PC-9 (cell line): ENCODE measurements at regions not wholly inside any gene's neighbourhood (a gene's known extent, or its start where the extent isn't known, plus 50 kb on each side); places are given as distances from the start of the nearest gene placed in this dataset.

ENCODE experiments used
- EZH2 ChIP-seq: fragments of 200-600 bp; sonication (generic); IDR thresholded peaks from 2 replicates; pipeline ENCODE4 v1.8.0; 2017; ENCODE audit warnings: antibody characterized with exemption, low read depth
- TF ChIP-seq, protein P1 (sequence below): fragments of 200-600 bp; sonication (generic); conservative IDR thresholded peaks from 2 replicates; pipeline ENCODE4 v1.6.1; 2017; ENCODE audit warnings: mixed run types, antibody characterized with exemption, mild to moderate bottlenecking, moderate library complexity

DNA sequence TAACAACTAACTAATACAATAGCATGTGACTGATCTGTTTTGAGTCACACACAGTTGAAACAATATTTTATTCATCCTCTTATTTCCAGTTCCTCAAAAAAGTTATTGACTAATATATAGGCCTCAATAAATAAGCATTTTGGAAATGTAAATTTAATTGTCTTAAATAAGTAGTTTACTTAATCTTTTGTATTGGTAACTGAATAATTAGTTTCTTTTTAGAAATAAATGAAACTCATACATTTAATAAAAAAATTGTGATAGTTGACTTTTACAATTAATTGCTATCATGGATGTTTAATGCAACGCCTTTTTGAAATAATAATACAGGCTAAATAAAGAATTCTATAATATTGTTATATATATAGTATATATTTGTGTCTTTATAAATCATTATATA is 500.8 kb upstream of the PCDH20 start:
- TF ChIP-seq, protein P1, sequence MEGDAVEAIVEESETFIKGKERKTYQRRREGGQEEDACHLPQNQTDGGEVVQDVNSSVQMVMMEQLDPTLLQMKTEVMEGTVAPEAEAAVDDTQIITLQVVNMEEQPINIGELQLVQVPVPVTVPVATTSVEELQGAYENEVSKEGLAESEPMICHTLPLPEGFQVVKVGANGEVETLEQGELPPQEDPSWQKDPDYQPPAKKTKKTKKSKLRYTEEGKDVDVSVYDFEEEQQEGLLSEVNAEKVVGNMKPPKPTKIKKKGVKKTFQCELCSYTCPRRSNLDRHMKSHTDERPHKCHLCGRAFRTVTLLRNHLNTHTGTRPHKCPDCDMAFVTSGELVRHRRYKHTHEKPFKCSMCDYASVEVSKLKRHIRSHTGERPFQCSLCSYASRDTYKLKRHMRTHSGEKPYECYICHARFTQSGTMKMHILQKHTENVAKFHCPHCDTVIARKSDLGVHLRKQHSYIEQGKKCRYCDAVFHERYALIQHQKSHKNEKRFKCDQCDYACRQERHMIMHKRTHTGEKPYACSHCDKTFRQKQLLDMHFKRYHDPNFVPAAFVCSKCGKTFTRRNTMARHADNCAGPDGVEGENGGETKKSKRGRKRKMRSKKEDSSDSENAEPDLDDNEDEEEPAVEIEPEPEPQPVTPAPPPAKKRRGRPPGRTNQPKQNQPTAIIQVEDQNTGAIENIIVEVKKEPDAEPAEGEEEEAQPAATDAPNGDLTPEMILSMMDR, result no peak
- TF ChIP-seq EZH2, result no peak
